Panc1 (cell line): ENCODE measurements at regions not wholly inside any gene's neighbourhood (a gene's known extent, or its start where the extent isn't known, plus 50 kb on each side); places are given as distances from the start of the nearest gene placed in this dataset.

Source experiments
- ATAC-seq: fragments of 200-7000 bp; cut with Tn5 transposase; 2 replicates; pipeline ENCODE4 v1.9.1; 2020; ENCODE audit warnings: mild to moderate bottlenecking, moderate library complexity
- BruUV-seq: library from RNA; stranded (reverse); fragments of 400-500 nt; replicated peaks from 2 replicates; lab custom pipeline; 2021; lab: Mats Ljungman, UMichigan
- CTCF ChIA-PET: fragments of 300-600 bp; sonication (Branson Sonifier 250); formaldehyde crosslinking; loops from one replicate; lab custom pipeline; 2022; ENCODE audit warnings: antibody characterized with exemption; lab: Charles Lee
- POLR2A ChIA-PET: fragments of 300-600 bp; sonication (Branson Sonifier 250); formaldehyde crosslinking; loops from one replicate; lab custom pipeline; 2022; ENCODE audit warnings: antibody characterized with exemption; lab: Charles Lee
- DNase-seq: peaks from one replicate; pipeline ENCODE4 v3.0.0-alpha.2; 2010; ENCODE audit warnings: low read depth, low spot score
- H3K27ac ChIP-seq: 2 replicates; pipeline ENCODE4 v1.5.1; 2011; ENCODE audit warnings: mild to moderate bottlenecking, low read length, inconsistent platforms
- H3K27me3 ChIP-seq: fragments of 200-500 bp; sonication (Bioruptor generic); 2 replicates; pipeline ENCODE4 v1.6.0; 2014; ENCODE audit warnings: low read length, inconsistent platforms; ENCODE audit not compliant: control insufficient read depth, insufficient read depth
- H3K36me3 ChIP-seq: fragments of 200-500 bp; sonication (Bioruptor generic); 2 replicates; pipeline ENCODE4 v1.5.1; 2014; ENCODE audit warnings: inconsistent platforms, mild to moderate bottlenecking, low read length, moderate library complexity; ENCODE audit not compliant: control insufficient read depth, insufficient read depth
- H3K4me1 ChIP-seq: 2 replicates; pipeline ENCODE4 v1.5.1; 2011; ENCODE audit warnings: inconsistent platforms, mild to moderate bottlenecking, low read length, moderate library complexity; ENCODE audit not compliant: control insufficient read depth, insufficient read depth
- H3K4me3 ChIP-seq, 2 experiments: 2 replicates each; pipeline ENCODE4 v1.5.1; 2011 to 2012; ENCODE audit warnings: low read depth in 2 of 2, low read length in 2 of 2, mild to moderate bottlenecking in 2 of 2, inconsistent platforms in 1 of 2, moderate library complexity in 1 of 2
- H3K9me3 ChIP-seq: fragments of 200-500 bp; sonication (Bioruptor generic); 2 replicates; pipeline ENCODE4 v1.5.1; 2014; ENCODE audit warnings: low read depth, mild to moderate bottlenecking, inconsistent platforms, low read length, moderate library complexity; ENCODE audit not compliant: control insufficient read depth, insufficient read depth
- CTCF ChIP-seq: fragments of 450-650 bp; IDR thresholded peaks from 2 replicates; pipeline ENCODE4 v1.5.1; 2017; ENCODE audit warnings: mild to moderate bottlenecking
- POLR2AphosphoS5 ChIP-seq: IDR thresholded peaks from 2 replicates; pipeline ENCODE4 v1.6.1; 2012; ENCODE audit warnings: mild to moderate bottlenecking, low read depth, low read length, moderate library complexity
- REST ChIP-seq, 2 experiments: IDR thresholded peaks; 2 replicates each; pipeline ENCODE4 v1.6.1; 2011 to 2012; ENCODE audit warnings: low read depth in 2 of 2, control low read depth in 1 of 2, low read length in 1 of 2, mild to moderate bottlenecking in 1 of 2, moderate library complexity in 1 of 2; ENCODE audit not compliant: insufficient read depth in 1 of 2
- SIN3A ChIP-seq: IDR thresholded peaks from 2 replicates; pipeline ENCODE4 v1.6.1; 2012; ENCODE audit warnings: low read depth, mild to moderate bottlenecking, low read length, moderate library complexity, borderline replicate concordance; ENCODE audit not compliant: insufficient read depth
- TCF7L2 ChIP-seq: IDR thresholded peaks from 2 replicates; pipeline ENCODE4 v1.6.1; 2011; ENCODE audit warnings: mild to moderate bottlenecking, low read depth, low read length, inconsistent platforms
- in situ Hi-C: cut with HindIII; loops from 2 replicates; pipeline ENCODE4 v1.10.0; 2016; ENCODE audit warnings: low sequenced_read_pairs, low pct_unique_long_range_greater_than_20kb
- intact Hi-C: fragments of 100-400 bp; cut with micrococcal nuclease; formaldehyde crosslinking; loops from one replicate; pipeline ENCODE4 v1.10.0; 2022; ENCODE audit not compliant: unreplicated experiment

GRCh38 chr1:243946253-243946652 is 96.2 kb upstream of the AKT3 start:
- no peak overlapping the region for H3K4me3 ChIP-seq
- H3K27ac ChIP-seq = no peak overlapping the region
- H3K27me3 ChIP-seq = no peaks in the 10 kb centered on the region
- no peaks in the 10 kb centered on the region for H3K36me3 ChIP-seq
- in situ Hi-C loops = no loop called here
- ATAC-seq = no peak
- BruUV-seq = no TSS peak
- intact Hi-C loops = no loop called here
- ChIA-PET POLR2A (no interaction called here), CTCF (no interaction called here)
- TF ChIP-seq POLR2AphosphoS5 = no peak
- no peak for TF ChIP-seq REST (IDR thresholded peaks at IDR 0.05; ENCODE audit: insufficient read depth in 1 of 2, low read depth in 2 of 2, low read length in 1 of 2)
- no peak for TF ChIP-seq TCF7L2
- TF ChIP-seq CTCF = no peak
- no peak for TF ChIP-seq SIN3A
- H3K4me1 ChIP-seq = no peaks in the 10 kb centered on the region
- H3K9me3 ChIP-seq = no peaks in the 10 kb centered on the region
- no peak for DNase-seq

- CTCF ChIA-PET = no interaction called here
- POLR2A ChIA-PET = no interaction called here
Observed at GRCh38 chr1:243945727-243946126, 95.7 kb upstream of the AKT3 start.

More at GRCh38 chr1:243945727-243946126, 95.7 kb upstream of the AKT3 start:
- Histone ChIP-seq H3K4me1 (no peaks in the 10 kb centered on the region), H3K9me3 (no peaks in the 10 kb centered on the region), H3K27ac (no peak overlapping the region), H3K4me3 (no peak overlapping the region), H3K36me3 (no peaks in the 10 kb centered on the region), H3K27me3 (no peaks in the 10 kb centered on the region)
- BruUV-seq = no TSS peak
- DNase-seq = no peak
- intact Hi-C loops (no loop called here), in situ Hi-C loops (no loop called here)
- no peak for ATAC-seq
- TF ChIP-seq SIN3A (no peak), POLR2AphosphoS5 (no peak), CTCF (no peak), REST (IDR thresholded peaks at IDR 0.05; ENCODE audit: insufficient read depth in 1 of 2, low read depth in 2 of 2, low read length in 1 of 2) (no peak), TCF7L2 (no peak)
